GM10266 (cell line): ENCODE measurements at regions not wholly inside any gene's neighbourhood (a gene's known extent, or its start where the extent isn't known, plus 50 kb on each side); places are given as distances from the start of the nearest gene placed in this dataset.
A peak's percentile ranks its signal among the peaks of the same experiment; 100 is the strongest.

Experiments used
- DNase-seq: peaks from one replicate; pipeline ENCODE4 v3.0.0; 2012; ENCODE audit errors: extremely low spot score
- TF ChIP-seq, protein P1 (sequence below): IDR thresholded peaks from 2 replicates; pipeline ENCODE4 v1.5.1; 2012; ENCODE audit warnings: mild to moderate bottlenecking, low read depth; ENCODE audit not compliant: control insufficient read depth, insufficient read depth; ENCODE audit errors: missing control alignments

DNA sequence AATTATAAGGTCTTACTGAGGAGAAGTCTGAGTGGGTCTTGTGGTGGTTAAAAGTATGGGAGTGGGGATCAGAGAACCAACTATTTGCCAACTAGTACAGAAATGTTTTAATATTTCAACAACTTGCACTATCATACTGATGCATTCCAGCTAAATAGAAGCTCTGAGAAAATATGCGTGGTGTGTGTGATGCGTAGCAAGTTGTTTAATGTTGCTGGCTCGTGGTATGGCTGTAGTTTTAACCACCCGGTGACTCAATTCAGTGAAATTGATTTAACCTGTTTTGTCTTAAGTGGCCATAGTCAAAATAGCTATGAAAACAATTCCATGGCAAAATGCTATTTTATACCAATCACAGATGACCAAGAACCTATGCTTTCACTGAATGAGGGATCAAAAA is 176.5 kb upstream of the SLC24A2 start:
- no peak for DNase-seq
- TF ChIP-seq, protein P1, sequence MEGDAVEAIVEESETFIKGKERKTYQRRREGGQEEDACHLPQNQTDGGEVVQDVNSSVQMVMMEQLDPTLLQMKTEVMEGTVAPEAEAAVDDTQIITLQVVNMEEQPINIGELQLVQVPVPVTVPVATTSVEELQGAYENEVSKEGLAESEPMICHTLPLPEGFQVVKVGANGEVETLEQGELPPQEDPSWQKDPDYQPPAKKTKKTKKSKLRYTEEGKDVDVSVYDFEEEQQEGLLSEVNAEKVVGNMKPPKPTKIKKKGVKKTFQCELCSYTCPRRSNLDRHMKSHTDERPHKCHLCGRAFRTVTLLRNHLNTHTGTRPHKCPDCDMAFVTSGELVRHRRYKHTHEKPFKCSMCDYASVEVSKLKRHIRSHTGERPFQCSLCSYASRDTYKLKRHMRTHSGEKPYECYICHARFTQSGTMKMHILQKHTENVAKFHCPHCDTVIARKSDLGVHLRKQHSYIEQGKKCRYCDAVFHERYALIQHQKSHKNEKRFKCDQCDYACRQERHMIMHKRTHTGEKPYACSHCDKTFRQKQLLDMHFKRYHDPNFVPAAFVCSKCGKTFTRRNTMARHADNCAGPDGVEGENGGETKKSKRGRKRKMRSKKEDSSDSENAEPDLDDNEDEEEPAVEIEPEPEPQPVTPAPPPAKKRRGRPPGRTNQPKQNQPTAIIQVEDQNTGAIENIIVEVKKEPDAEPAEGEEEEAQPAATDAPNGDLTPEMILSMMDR, result no peak

- DNase-seq, result no peak
- TF ChIP-seq, protein P1, result no peak
These were observed 159.2 kb upstream of the SLC24A2 start for GRCh38 chr9:19947996-19948395.

DNA sequence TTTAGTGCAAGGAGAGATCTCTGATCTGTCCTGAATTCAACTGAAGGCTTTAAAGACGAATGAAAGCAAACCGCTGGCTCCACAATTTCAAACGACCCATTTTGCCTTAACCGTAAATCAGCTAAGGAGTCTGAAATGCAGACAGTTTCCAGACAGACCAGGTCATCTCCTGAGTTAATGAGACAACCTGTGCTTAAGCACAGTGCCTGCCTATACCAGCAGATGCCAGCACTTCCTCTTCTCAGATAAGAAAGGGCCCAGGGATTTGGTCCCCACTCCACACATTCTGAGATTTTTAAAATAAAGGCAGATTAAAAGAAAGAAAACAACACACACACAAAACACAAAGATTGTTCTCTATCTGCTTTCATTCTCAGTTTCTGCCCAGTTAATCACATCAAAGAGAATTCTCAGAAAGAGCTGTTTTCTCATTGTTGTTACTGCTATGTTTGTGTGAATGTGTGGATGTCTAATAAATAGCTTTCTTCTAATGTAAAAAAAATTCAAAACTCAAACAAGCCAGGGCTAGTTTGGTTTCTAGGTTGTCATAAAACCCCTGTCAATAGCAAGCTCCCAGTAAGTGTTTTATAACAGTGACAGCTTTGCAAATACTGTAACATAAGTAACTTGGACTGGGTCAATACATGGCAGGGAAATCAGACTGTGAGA is 157.7 kb upstream of the SLC24A2 start:
- DNase-seq, result no peak
- TF ChIP-seq, protein P1, result peak; percentile 40

- no peak for DNase-seq
- TF ChIP-seq, protein P1, result no peak
These were observed 153.0 kb upstream of the SLC24A2 start for GRCh38 chr9:19941874-19942273.

DNA sequence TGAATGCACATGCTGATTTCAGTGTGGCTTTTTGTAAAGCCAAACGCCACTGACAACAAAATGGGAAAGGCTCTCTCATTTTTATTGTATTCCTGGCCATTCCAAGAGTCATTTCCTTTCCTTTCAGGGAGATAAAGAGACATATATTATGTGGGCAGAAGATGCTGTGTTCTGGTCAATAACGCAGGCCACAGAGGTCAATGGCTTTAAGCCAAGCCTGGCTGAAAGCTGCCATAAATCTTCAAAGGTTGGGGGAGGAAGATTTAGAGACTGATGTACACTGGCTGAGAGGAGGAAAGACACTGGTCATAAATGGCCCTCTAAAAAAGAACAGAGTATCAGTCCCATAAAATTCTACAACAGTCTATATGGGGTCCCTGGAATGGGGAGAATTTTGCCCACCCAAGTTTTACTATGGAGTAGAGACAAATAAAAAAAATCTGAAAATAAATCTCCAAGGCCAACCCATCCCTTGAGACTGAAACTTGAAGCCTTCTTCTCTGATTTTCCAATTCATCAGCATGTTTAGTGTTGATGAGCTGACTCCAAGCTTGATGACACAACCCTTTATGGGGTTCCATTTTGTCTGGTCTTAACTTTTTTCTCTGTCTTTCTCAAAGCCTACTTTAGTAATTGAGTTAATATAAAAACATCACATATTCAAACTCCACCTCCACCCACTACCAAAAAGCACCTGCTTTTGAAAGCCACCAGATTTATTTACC is 152.1 kb upstream of the SLC24A2 start:
- no peak for DNase-seq
- TF ChIP-seq, protein P1, result no peak

- TF ChIP-seq, protein P1, result no peak
- no peak for DNase-seq
These were observed 151.0 kb upstream of the SLC24A2 start for GRCh38 chr9:19939734-19940278.

DNA sequence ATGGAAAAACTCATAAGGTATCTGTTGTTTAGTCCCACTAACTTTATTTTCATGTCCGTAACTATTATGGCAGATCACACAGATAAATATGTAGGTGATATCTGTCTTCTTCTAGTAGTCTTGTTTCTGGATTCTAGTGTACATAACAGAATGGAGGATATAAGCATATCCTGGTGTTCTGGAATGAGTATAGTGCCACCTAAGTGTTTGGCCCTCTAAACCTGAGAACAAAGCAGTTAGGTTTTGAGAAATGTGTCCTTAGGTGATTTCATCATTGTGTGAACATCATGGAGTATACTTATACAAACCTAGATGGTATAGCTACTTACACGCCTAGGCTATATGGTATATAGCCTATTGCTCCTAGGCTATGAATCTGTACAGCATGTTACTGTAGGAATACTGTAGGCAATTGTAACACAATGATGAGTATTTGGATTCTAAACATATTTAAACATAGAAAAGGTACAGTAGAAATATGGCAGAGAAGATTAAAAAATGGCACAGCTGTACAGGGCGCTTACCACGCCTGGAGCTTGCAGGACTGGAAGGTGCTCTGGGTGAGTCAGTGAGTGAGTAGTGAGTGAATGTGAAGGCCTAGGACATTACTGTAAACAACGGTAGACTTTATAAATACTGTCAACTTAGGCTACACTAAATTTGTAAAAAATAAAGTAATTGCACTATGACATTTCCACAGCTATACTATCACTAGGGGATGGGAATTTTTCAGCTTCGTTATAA is 150.3 kb upstream of the SLC24A2 start:
- TF ChIP-seq, protein P1, result no peak

More for the DNA sequence above, 150.3 kb upstream of the SLC24A2 start:
- no peak for DNase-seq
